Stimulated activated CD8-positive, alpha-beta memory T cell treated with anti-CD3 and anti-CD28 coated beads, Interleukin-4, amount 100 ng/mL, for 48 hours (primary cell): ENCODE measurements at regions not wholly inside any gene's neighbourhood (a gene's known extent, or its start where the extent isn't known, plus 50 kb on each side); places are given as distances from the start of the nearest gene placed in this dataset.

Source experiments
- DNase-seq: peaks from one replicate; pipeline ENCODE4 v3.0.0-alpha.2; 2020

- no peak for DNase-seq
Observed at GRCh38 chr2:172204762-172205161, 102.1 kb upstream of the DLX2 start.

GRCh38 chr2:172205292-172205691 lies 102.6 kb upstream of the DLX2 start:
- no peak for DNase-seq

- no peak for DNase-seq
Observed at GRCh38 chr2:172207911-172208310, 105.2 kb upstream of the DLX2 start.

GRCh38 chr2:172208791-172209325 lies 106.2 kb upstream of the DLX2 start:
- no peak for DNase-seq

- no peak for DNase-seq
Observed at GRCh38 chr2:172210599-172210998, 107.9 kb upstream of the DLX2 start.

GRCh38 chr2:172211512-172211911 lies 108.8 kb upstream of the DLX2 start:
- DNase-seq: no peak

GRCh38 chr2:172213116-172213860 lies 110.6 kb upstream of the DLX2 start:
- DNase-seq: no peak

GRCh38 chr2:172214252-172214651 lies 111.6 kb upstream of the DLX2 start:
- no peak for DNase-seq

GRCh38 chr2:172215172-172215935 lies 112.7 kb upstream of the DLX2 start:
- no peak for DNase-seq

GRCh38 chr2:172215936-172216335 lies 113.2 kb upstream of the DLX2 start:
- no peak for DNase-seq

- DNase-seq: no peak
Observed at GRCh38 chr2:172216477-172216876, 113.8 kb upstream of the DLX2 start.

GRCh38 chr2:172219201-172219600 lies 116.5 kb upstream of the DLX2 start:
- DNase-seq: no peak

GRCh38 chr2:172220121-172220520 lies 117.4 kb upstream of the DLX2 start:
- DNase-seq: no peak

GRCh38 chr2:172223601-172224054 lies 120.9 kb upstream of the DLX2 start:
- DNase-seq: no peak

GRCh38 chr2:172225786-172226185 lies 123.1 kb upstream of the DLX2 start:
- no peak for DNase-seq

GRCh38 chr2:172226244-172227061 lies 123.8 kb upstream of the DLX2 start:
- DNase-seq: no peak

GRCh38 chr2:172227719-172228118 lies 125.0 kb upstream of the DLX2 start:
- no peak for DNase-seq

GRCh38 chr2:172228177-172228808 lies 125.6 kb upstream of the DLX2 start:
- no peak for DNase-seq

GRCh38 chr2:172229125-172229524 lies 126.4 kb upstream of the DLX2 start:
- DNase-seq: no peak

- no peak for DNase-seq
Observed at GRCh38 chr2:172230332-172230888, 127.7 kb upstream of the DLX2 start.

- no peak for DNase-seq
Observed at GRCh38 chr2:172230889-172231401, 128.2 kb upstream of the DLX2 start.

GRCh38 chr2:172231508-172231907 lies 128.8 kb upstream of the DLX2 start:
- no peak for DNase-seq
